ENCODE measurements at regions not wholly inside any gene's neighbourhood (a gene's known extent, or its start where the extent isn't known, plus 50 kb on each side); places are given as distances from the start of the nearest gene placed in this dataset.

DNA sequence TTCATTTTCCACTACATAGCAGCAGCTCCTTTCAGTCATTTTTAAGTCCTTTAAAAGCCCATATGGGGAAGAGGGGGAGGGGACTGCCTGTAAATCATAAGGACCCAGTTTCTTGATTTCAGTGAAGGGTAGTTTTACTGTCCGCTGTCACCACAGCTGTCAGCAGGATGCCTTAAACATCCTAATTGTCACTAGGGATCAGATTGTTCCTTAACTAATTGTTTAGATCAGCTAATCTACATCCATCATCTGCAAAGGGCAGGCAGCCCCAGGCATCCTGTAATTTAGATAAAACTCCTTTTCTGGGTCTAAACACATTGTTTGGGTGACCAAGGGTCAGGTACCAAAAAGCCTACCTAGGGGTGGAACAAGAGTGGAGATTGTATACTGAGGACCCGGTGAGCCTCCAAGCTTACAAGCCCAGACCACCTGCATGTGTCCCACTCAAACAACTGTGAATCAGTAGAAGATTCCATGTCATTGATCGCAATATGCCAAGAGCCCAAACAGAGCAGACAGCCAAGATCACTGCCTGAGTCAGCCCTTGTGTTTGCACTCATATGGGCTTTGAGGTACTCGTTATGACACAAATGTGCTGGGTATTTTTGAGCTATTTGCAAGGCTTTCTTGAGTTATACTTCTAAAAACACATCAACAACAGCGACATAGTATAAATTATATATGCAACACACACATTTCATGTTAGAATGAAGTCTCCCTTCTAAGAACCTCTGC, 198.7 kb upstream of the CEP162 start:
- no peak for TF ChIP-seq CTCF (IDR thresholded peaks at IDR 0.05; ENCODE audit: low read depth, low read length, missing control alignments)
- DNase-seq (ENCODE audit: low read depth): no peak
- in situ Hi-C loops (cut with HindIII; ENCODE audit: low sequenced_read_pairs): loop anchor here (10.0 kb wide), 1 partner anchor 339 kb away; the partner anchor contains the start of gene TBX18
- no peak overlapping the region for H3K4me3 ChIP-seq (ENCODE audit: low read depth, low read length)

GRCh38 chr6:84424956-84425355, 197.5 kb upstream of the CEP162 start:
- in situ Hi-C loops (cut with HindIII; ENCODE audit: low sequenced_read_pairs): loop anchor here (10.0 kb wide), 1 partner anchor 340 kb away; the partner anchor contains the start of gene TBX18
- H3K4me3 ChIP-seq (ENCODE audit: low read depth, low read length): no peak overlapping the region
- no peak for TF ChIP-seq CTCF (IDR thresholded peaks at IDR 0.05; ENCODE audit: low read depth, low read length, missing control alignments)
- no peak for DNase-seq (ENCODE audit: low read depth)

DNA sequence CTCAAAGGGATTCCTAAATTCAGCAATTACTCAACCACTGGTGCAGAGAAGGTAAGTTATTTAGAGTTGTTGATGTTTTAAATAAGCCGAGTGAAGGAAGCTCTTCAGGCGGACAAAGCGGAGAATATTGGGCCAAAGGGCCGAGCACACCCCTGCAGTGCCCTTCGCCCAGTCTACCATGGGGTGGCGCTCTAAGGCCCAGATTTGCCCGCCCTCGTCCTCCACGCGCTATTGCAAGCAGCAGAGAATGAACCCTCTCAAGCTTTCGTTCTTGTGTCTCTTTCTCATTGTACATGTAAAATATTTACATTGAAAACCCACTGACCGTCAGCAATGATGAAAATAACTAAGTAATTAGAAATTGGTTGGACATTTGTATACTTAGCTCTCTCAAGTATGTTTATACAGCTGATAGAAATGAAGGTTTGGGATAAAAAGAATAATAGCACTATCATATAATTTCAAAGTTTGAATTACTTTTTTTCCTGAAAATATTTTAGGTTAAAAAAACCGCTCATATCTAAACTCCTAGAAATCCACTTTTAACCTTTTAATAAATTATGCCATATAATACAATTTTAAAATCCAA, 195.0 kb upstream of the CEP162 start:
- DNase-seq (ENCODE audit: low read depth): peak; percentile 19
- H3K4me3 ChIP-seq (ENCODE audit: low read depth, low read length): no peak overlapping the region
- TF ChIP-seq CTCF (IDR thresholded peaks at IDR 0.05; ENCODE audit: low read depth, low read length, missing control alignments): peak; percentile 95
- in situ Hi-C loops (cut with HindIII; ENCODE audit: low sequenced_read_pairs): loop anchor here (10.0 kb wide), 1 partner anchor 342 kb away; the partner anchor contains the start of gene TBX18

GRCh38 chr6:84421031-84421430, 193.6 kb upstream of the CEP162 start:
- no peak for DNase-seq (ENCODE audit: low read depth)
- no peak for TF ChIP-seq CTCF (IDR thresholded peaks at IDR 0.05; ENCODE audit: low read depth, low read length, missing control alignments)
- in situ Hi-C loops (cut with HindIII; ENCODE audit: low sequenced_read_pairs): loop anchor here (10.0 kb wide), 1 partner anchor 344 kb away; the partner anchor contains the start of gene TBX18
- no peak overlapping the region for H3K4me3 ChIP-seq (ENCODE audit: low read depth, low read length)

DNA sequence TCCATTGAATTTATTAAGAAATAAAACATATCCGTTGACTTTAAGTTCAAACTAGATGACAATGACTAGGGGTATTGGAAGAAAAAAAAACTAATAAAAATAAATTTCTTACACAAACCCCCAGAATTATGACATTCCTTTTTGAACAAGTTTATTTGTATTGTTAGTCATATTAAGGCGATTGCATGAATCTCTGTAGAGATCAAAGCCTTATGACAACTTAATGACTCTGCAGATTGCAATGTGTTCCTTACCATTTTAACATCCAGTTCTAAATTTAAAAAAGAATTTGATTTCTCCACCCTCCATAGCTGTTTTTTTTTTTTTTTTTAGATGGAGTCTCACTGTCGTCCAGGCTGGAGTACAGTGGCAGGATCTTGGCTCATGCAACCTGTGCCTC, 189.8 kb upstream of the CEP162 start:
- DNase-seq (ENCODE audit: low read depth): no peak
- no peak for TF ChIP-seq CTCF (IDR thresholded peaks at IDR 0.05; ENCODE audit: low read depth, low read length, missing control alignments)

DNA sequence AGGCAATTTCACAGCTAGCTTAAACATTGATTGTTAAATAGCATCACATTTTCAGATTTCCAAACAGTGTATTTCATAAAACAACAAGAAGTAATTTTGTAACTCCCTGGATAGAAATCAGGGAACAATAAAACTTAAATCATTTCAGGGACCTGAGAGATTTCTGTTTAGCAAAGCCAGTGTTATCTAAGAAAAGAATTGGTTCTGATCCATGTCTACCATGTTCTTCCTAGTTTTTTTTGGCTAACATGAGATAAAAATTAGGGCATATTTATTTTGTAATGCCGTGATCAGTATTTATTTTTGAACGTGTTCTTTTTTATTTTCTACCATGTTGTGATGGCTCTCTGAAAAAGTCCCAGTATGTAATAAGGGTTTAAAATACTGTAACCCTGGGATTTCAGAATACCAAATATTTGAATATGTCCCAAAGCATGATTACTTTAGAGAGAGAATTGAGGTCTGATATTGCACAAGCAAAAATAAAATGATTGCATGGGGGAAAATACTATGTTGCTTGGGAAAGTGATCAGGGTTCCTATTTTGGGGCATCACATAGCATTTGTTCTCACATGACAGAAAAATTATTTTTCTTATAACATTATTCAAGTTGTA, 188.7 kb upstream of the CEP162 start:
- in situ Hi-C loops (cut with HindIII; ENCODE audit: low sequenced_read_pairs): no loop called here
- no peak for TF ChIP-seq CTCF (IDR thresholded peaks at IDR 0.05; ENCODE audit: low read depth, low read length, missing control alignments)
- DNase-seq (ENCODE audit: low read depth): no peak
- H3K4me3 ChIP-seq (ENCODE audit: low read depth, low read length): no peak overlapping the region

More for the DNA sequence above, 189.8 kb upstream of the CEP162 start:
- H3K4me3 ChIP-seq (ENCODE audit: low read depth, low read length): no peak overlapping the region
- in situ Hi-C loops (cut with HindIII; ENCODE audit: low sequenced_read_pairs): no loop called here
